Spinal cord (tissue), 9 donors: ENCODE measurements at regions not wholly inside any gene's neighbourhood (a gene's known extent, or its start where the extent isn't known, plus 50 kb on each side); places are given as distances from the start of the nearest gene placed in this dataset.

Experiments used
- DNase-seq, 6 donors: peaks; one replicate each; pipeline versions ENCODE4 v3.0.0 to v3.0.0-alpha.2; 2013 to 2015; ENCODE audit warnings: low spot score in 6 of 6, low read depth in 4 of 6
- H3K27ac ChIP-seq: one replicate; pipeline ENCODE4 v1.5.1; 2013; ENCODE audit warnings: low read depth, low read length, control low read depth
- H3K27me3 ChIP-seq: one replicate; pipeline ENCODE4 v1.6.1; 2013; ENCODE audit warnings: low read length; ENCODE audit not compliant: control insufficient read depth, insufficient read depth
- H3K36me3 ChIP-seq: one replicate; pipeline ENCODE4 v1.6.1; 2013; ENCODE audit warnings: low read length; ENCODE audit not compliant: control insufficient read depth, insufficient read depth
- H3K4me1 ChIP-seq: one replicate; pipeline ENCODE4 v1.6.1; 2013; ENCODE audit warnings: low read length; ENCODE audit not compliant: control insufficient read depth, insufficient read depth
- H3K4me3 ChIP-seq: one replicate; pipeline ENCODE4 v1.5.1; 2013; ENCODE audit warnings: low read depth, low read length, control low read depth
- H3K9me3 ChIP-seq: one replicate; pipeline ENCODE4 v1.6.1; 2013; ENCODE audit warnings: low read length; ENCODE audit not compliant: control insufficient read depth, insufficient read depth
- WGBS: methylation state at CpG from one replicate; pipeline ENCODE4 v1.1.5; 2013; ENCODE audit warnings: missing lambda C conversion rate; ENCODE audit not compliant: insufficient coverage; 5-methylcytosine and 5-hydroxymethylcytosine counted together
- donor health status: healthy.

GRCh38 chr17:70254735-70255460 lies 85.6 kb downstream of the KCNJ2 start:
- Histone ChIP-seq H3K36me3 (no peaks in the 10 kb centered on the region), H3K27ac (no peak overlapping the region), H3K27me3 (no peaks in the 10 kb centered on the region), H3K4me1 (no peaks in the 10 kb centered on the region), H3K9me3 (no peaks in the 10 kb centered on the region), H3K4me3 (no peak overlapping the region)
- no peak for DNase-seq
- 100% methylated on average over 1 of the region's 2 CpGs for WGBS

DNA sequence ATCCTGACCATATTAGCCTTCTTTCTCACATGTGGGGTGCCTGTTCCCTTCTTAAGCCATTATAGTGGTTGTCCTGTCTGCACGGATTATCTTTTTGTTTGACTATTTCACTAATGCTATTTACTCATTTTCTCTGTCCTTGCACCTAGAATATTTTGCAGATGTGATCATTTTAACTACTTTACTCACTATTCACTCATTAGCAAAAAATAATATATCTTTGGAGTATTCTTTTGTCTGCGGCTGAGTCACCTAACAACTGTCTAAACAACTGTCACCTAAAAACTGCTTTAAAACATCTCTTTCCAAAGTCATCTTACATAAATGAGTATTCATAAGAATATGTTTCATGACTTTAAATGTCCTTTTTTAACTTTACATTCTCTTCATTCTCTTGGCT lies 87.4 kb downstream of the KCNJ2 start:
- no peak overlapping the region for H3K27ac ChIP-seq

GRCh38 chr17:70258465-70258864 lies 89.1 kb downstream of the KCNJ2 start:
- no peak overlapping the region for H3K4me3 ChIP-seq

More for the DNA sequence above, 87.4 kb downstream of the KCNJ2 start:
- Histone ChIP-seq H3K9me3 (no peaks in the 10 kb centered on the region), H3K27me3 (no peaks in the 10 kb centered on the region), H3K36me3 (no peaks in the 10 kb centered on the region), H3K4me3 (no peak overlapping the region), H3K4me1 (no peaks in the 10 kb centered on the region)
- WGBS, result no CpG with 5 or more reads among the region's 2 CpGs
- no peak for DNase-seq

DNA sequence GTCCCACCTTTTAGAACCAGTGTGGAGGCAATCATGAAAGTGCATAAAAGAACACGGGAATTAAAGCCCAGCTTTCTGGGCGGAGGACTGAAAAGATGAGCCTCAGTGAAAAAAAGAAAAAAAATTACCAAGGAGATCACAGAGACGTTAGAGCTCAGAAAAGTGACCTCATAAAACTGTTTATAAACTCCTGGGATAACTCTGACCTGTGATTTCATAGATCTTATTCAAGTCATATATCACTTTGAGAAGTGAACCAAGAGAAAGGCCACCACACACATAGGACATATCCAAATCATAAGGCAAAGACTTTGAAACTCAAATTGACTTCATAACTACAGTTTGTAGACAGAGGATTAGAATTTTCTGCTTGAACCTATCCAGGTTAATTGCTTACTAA lies 90.1 kb downstream of the KCNJ2 start:
- Histone ChIP-seq H3K9me3 (no peaks in the 10 kb centered on the region), H3K4me3 (no peak overlapping the region), H3K4me1 (no peaks in the 10 kb centered on the region), H3K36me3 (no peaks in the 10 kb centered on the region), H3K27ac (no peak overlapping the region), H3K27me3 (no peaks in the 10 kb centered on the region)
- DNase-seq, result no peak
- WGBS, result no CpG with 5 or more reads among the region's 3 CpGs

More at GRCh38 chr17:70258465-70258864, 89.1 kb downstream of the KCNJ2 start:
- Histone ChIP-seq H3K36me3 (no peaks in the 10 kb centered on the region), H3K9me3 (no peaks in the 10 kb centered on the region), H3K4me1 (no peaks in the 10 kb centered on the region), H3K27me3 (no peaks in the 10 kb centered on the region), H3K27ac (no peak overlapping the region)
- DNase-seq, result no peak

- Histone ChIP-seq H3K4me3 (no peak overlapping the region), H3K4me1 (no peaks in the 10 kb centered on the region), H3K27me3 (no peaks in the 10 kb centered on the region), H3K27ac (no peak overlapping the region), H3K9me3 (no peaks in the 10 kb centered on the region), H3K36me3 (no peaks in the 10 kb centered on the region)
- DNase-seq, result no peak
- no CpG with 5 or more reads among the region's 3 CpGs for WGBS
Observed at GRCh38 chr17:70261170-70261569, 91.8 kb downstream of the KCNJ2 start.

GRCh38 chr17:70265471-70265870 lies 96.1 kb downstream of the KCNJ2 start:
- H3K27me3 ChIP-seq, result no peaks in the 10 kb centered on the region
- no peaks in the 10 kb centered on the region for H3K36me3 ChIP-seq
- H3K27ac ChIP-seq, result no peak overlapping the region
- no peaks in the 10 kb centered on the region for H3K4me1 ChIP-seq
- no peaks in the 10 kb centered on the region for H3K9me3 ChIP-seq
- H3K4me3 ChIP-seq, result no peak overlapping the region
- DNase-seq, result peak in 1 of 6 donors; percentile 19
- no CpG with 5 or more reads among the region's 2 CpGs for WGBS

- no peaks in the 10 kb centered on the region for H3K4me1 ChIP-seq
- no peak overlapping the region for H3K4me3 ChIP-seq
- H3K27ac ChIP-seq, result no peak overlapping the region
- no peak for DNase-seq
- H3K27me3 ChIP-seq, result no peaks in the 10 kb centered on the region
- 100% methylated on average over 2 of the region's 2 CpGs for WGBS
- no peaks in the 10 kb centered on the region for H3K36me3 ChIP-seq
- H3K9me3 ChIP-seq, result no peaks in the 10 kb centered on the region
Observed at GRCh38 chr17:70266394-70266793, 97.1 kb downstream of the KCNJ2 start.

DNA sequence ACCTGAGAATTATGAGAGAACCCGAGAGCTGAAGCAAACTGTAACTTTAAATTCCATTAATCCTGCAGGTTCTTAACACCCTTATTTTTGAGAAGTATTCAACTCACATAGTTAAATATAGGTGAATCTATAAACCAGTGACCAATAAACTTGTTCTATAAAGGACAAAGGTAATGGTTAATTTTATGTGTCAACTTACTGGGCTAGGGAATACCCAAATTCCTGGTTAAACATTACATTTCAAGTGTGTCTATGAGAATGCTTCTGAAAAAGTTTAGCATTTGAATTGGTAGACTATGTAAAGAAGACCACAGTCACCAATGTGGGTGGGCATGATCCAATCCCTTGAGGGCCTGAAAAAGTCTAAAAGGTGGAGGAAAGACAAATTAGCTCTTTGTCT lies 99.1 kb downstream of the KCNJ2 start:
- no peak overlapping the region for H3K27ac ChIP-seq
- DNase-seq, result no peak
- no peak overlapping the region for H3K4me3 ChIP-seq
- no peaks in the 10 kb centered on the region for H3K36me3 ChIP-seq
- H3K4me1 ChIP-seq, result no peaks in the 10 kb centered on the region
- H3K27me3 ChIP-seq, result no peaks in the 10 kb centered on the region
- no CpG with 5 or more reads among the region's 1 CpG for WGBS
- no peaks in the 10 kb centered on the region for H3K9me3 ChIP-seq

DNA sequence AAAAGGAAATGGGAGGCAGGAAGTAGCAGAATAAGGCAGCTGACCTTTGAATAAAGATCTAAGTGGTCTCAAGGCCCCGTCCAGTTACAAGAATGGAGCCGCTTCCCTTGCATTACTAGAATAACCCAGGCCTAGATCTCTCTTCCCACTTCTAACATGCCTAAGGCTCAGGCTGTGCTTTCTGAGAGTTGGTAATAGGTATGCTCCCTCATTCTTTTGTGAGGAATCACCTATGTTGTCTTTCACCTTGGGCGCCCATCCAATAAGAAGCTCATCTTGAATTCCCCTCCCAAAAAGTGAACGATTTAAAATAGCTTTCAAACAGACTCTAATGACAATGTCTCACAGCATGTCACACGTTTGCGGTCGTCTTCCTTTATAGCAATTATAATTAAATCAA lies 101.2 kb downstream of the KCNJ2 start:
- no CpG with 5 or more reads among the region's 7 CpGs for WGBS
- H3K4me3 ChIP-seq, result no peak overlapping the region
- no peaks in the 10 kb centered on the region for H3K27me3 ChIP-seq
- no peaks in the 10 kb centered on the region for H3K4me1 ChIP-seq
- no peaks in the 10 kb centered on the region for H3K9me3 ChIP-seq
- no peak overlapping the region for H3K27ac ChIP-seq
- no peak for DNase-seq
- no peaks in the 10 kb centered on the region for H3K36me3 ChIP-seq

DNA sequence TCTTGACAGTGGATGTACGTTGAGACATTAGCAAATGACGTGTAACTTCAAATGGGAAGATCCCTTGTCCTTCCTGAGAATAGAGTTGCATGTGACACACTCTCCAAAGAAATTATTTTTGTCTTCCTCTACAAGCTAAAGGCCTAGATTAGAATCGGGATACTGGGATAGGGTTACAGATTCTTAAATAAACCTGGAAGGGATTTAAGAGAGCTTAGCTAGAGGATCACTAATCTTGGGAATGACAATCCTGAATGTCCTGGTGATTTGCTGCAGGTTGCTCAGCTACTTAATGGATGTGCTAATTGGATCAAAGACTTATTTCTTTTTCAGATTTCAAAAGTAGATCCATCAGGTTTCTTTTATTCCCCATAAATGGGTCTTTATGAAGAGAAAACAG lies 101.9 kb downstream of the KCNJ2 start:
- no peak for DNase-seq
- WGBS, result no CpG with 5 or more reads among the region's 3 CpGs
- no peaks in the 10 kb centered on the region for H3K4me1 ChIP-seq

More for the DNA sequence above, 101.9 kb downstream of the KCNJ2 start:
- H3K27ac ChIP-seq, result no peak overlapping the region
- H3K4me3 ChIP-seq, result no peak overlapping the region
- no peaks in the 10 kb centered on the region for H3K27me3 ChIP-seq
- H3K9me3 ChIP-seq, result no peaks in the 10 kb centered on the region
- no peaks in the 10 kb centered on the region for H3K36me3 ChIP-seq
